HCT116 (cell line): ENCODE measurements at regions not wholly inside any gene's neighbourhood (a gene's known extent, or its start where the extent isn't known, plus 50 kb on each side); places are given as distances from the start of the nearest gene placed in this dataset.

Experiments
- ATAC-seq: fragments of 200-7000 bp; cut with Tn5 transposase; 2 replicates; pipeline ENCODE4 v1.9.1; 2020; ENCODE audit warnings: mild to moderate bottlenecking, moderate library complexity
- BruUV-seq: library from RNA; stranded (reverse); fragments of 400-500 nt; replicated peaks from 2 replicates; lab custom pipeline; 2021; lab: Mats Ljungman, UMichigan
- CTCF ChIA-PET: fragments of 300-600 bp; sonication (Branson Sonifier 250); formaldehyde crosslinking; loops from one replicate; lab custom pipeline; 2021; ENCODE audit warnings: antibody characterized with exemption; lab: Charles Lee
- POLR2A ChIA-PET: fragments of 300-600, 350-600 bp; sonication (Branson Sonifier 250); formaldehyde crosslinking; loops from one replicate; lab custom pipeline; 2021; ENCODE audit warnings: antibody characterized with exemption; lab: Charles Lee
- RAD21 ChIA-PET, 2 experiments: fragments of 300-600 bp; sonication (Branson Sonifier 250); formaldehyde crosslinking; loops; one replicate each; lab custom pipeline; 2023; ENCODE audit warnings: low total read pairs in 2 of 2; ENCODE audit not compliant: uncharacterized antibody in 2 of 2, unreplicated experiment in 2 of 2, low non-redundant PET in 1 of 2; lab: Charles Lee
- DNase-seq: peaks from one replicate; pipeline ENCODE4 v3.0.0-alpha.2; 2010; ENCODE audit warnings: low read depth, low spot score
- H2AFZ ChIP-seq: fragments of 200-600 bp; shearing (Covaris generic), sonication (generic); 2 replicates; pipeline ENCODE4 v1.6.1; 2017; ENCODE audit warnings: low read depth, mixed run types, mixed read lengths, antibody characterized with exemption, low read length; ENCODE audit not compliant: poor library complexity, severe bottlenecking
- H3K27ac ChIP-seq: 2 replicates; pipeline ENCODE4 v1.5.1; 2012; ENCODE audit warnings: low read depth, low read length
- H3K27me3 ChIP-seq: fragments of 200-600 bp; sonication (generic); 2 replicates; pipeline ENCODE4 v1.6.1; 2016; ENCODE audit warnings: mixed run types, low read length, mixed read lengths; ENCODE audit not compliant: insufficient read depth
- H3K36me3 ChIP-seq, 2 experiments: fragments of 200-500 bp in 1 of 2; fragments of 200-600 bp in 1 of 2; sonication (Bioruptor generic) in 1 of 2; sonication (generic) in 1 of 2; 2 replicates each; pipeline versions ENCODE4 v1.5.1 to v1.6.1; 2014 to 2016; ENCODE audit warnings: low read length in 2 of 2, inconsistent platforms in 1 of 2, mixed read lengths in 1 of 2, mixed run types in 1 of 2; ENCODE audit not compliant: insufficient read depth in 2 of 2, control insufficient read depth in 1 of 2
- H3K4me1 ChIP-seq, 2 experiments: fragments of 200-600 bp in 1 of 2; sonication (generic) in 1 of 2; 2 replicates each; pipeline versions ENCODE4 v1.5.1 to v1.6.1; 2012 to 2017; ENCODE audit warnings: low read length in 2 of 2, inconsistent platforms in 1 of 2, mild to moderate bottlenecking in 1 of 2, mixed read lengths in 1 of 2, mixed run types in 1 of 2, moderate library complexity in 1 of 2; ENCODE audit not compliant: insufficient read depth in 2 of 2, control insufficient read depth in 1 of 2
- H3K4me2 ChIP-seq: fragments of 200-600 bp; sonication (generic); 2 replicates; pipeline ENCODE4 v1.6.1; 2017; ENCODE audit warnings: mixed run types, low read length, mixed read lengths
- H3K4me3 ChIP-seq, 2 experiments: fragments of 200-600 bp in 1 of 2; sonication (generic) in 1 of 2; replicated peaks in 1 of 2; 2 replicates each; pipeline ENCODE4 v1.5.1; 2011 to 2016; ENCODE audit warnings: low read length in 2 of 2, control low read depth in 1 of 2, low read depth in 1 of 2, mild to moderate bottlenecking in 1 of 2, mixed read lengths in 1 of 2, mixed run types in 1 of 2
- H3K79me2 ChIP-seq: fragments of 200-600 bp; sonication (generic); 2 replicates; pipeline ENCODE4 v1.6.1; 2017; ENCODE audit warnings: mild to moderate bottlenecking, mixed run types, low read length, moderate library complexity, mixed read lengths; ENCODE audit not compliant: insufficient read depth
- H3K9ac ChIP-seq: fragments of 200-600 bp; sonication (generic); 2 replicates; pipeline ENCODE4 v1.6.1; 2016; ENCODE audit warnings: low read length, mixed read lengths
- H3K9me2 ChIP-seq: fragments of 200-600 bp; sonication (generic), shearing (Covaris generic); 2 replicates; pipeline ENCODE4 v1.6.1; 2017; ENCODE audit warnings: mixed run types, mild to moderate bottlenecking, moderate library complexity; ENCODE audit not compliant: insufficient read depth
- H3K9me3 ChIP-seq, 2 experiments: fragments of 200-500 bp in 1 of 2; fragments of 200-600 bp in 1 of 2; sonication (Bioruptor generic) in 1 of 2; sonication (generic) in 1 of 2; 2 replicates each; pipeline ENCODE4 v1.6.1; 2014 to 2017; ENCODE audit warnings: low read length in 2 of 2, mixed read lengths in 2 of 2, inconsistent platforms in 1 of 2, low read depth in 1 of 2, mild to moderate bottlenecking in 1 of 2, mixed run types in 1 of 2, moderate library complexity in 1 of 2; ENCODE audit not compliant: control insufficient read depth in 1 of 2, insufficient read depth in 1 of 2
- H4K20me1 ChIP-seq: fragments of 200-600 bp; sonication (generic), shearing (Covaris generic); 2 replicates; pipeline ENCODE4 v1.6.1; 2017; ENCODE audit warnings: mixed run types, mild to moderate bottlenecking, moderate library complexity; ENCODE audit not compliant: insufficient read depth
- CBX3 ChIP-seq: IDR thresholded peaks from 2 replicates; pipeline ENCODE4 v1.6.1; 2012; ENCODE audit warnings: low read depth
- CEBPB ChIP-seq: IDR thresholded peaks from 2 replicates; pipeline ENCODE4 v1.6.1; 2012; ENCODE audit warnings: low read depth
- EGR1 ChIP-seq: IDR thresholded peaks from 2 replicates; pipeline ENCODE4 v1.6.1; 2012; ENCODE audit warnings: low read depth
- EZH2phosphoT487 ChIP-seq: fragments of 200-600 bp; IDR thresholded peaks from 2 replicates; pipeline ENCODE4 v1.6.1; 2018; ENCODE audit warnings: antibody characterized with exemption, borderline replicate concordance
- JUND ChIP-seq: IDR thresholded peaks from 2 replicates; pipeline ENCODE4 v1.6.1; 2012
- MAX ChIP-seq: IDR thresholded peaks from 2 replicates; pipeline ENCODE4 v1.6.1; 2012
- POLR2A ChIP-seq: IDR thresholded peaks from 2 replicates; pipeline ENCODE4 v1.7.0; 2011; ENCODE audit warnings: borderline replicate concordance; ENCODE audit not compliant: insufficient read depth, insufficient read length; ENCODE audit errors: extremely low read depth
- POLR2AphosphoS5 ChIP-seq: IDR thresholded peaks from 2 replicates; pipeline ENCODE4 v1.6.1; 2011; ENCODE audit warnings: mild to moderate bottlenecking, low read depth, low read length, moderate library complexity
- REST ChIP-seq: IDR thresholded peaks from 2 replicates; pipeline ENCODE4 v1.6.1; 2012; ENCODE audit warnings: low read depth
- SIN3A ChIP-seq: IDR thresholded peaks from 2 replicates; pipeline ENCODE4 v1.6.1; 2012; ENCODE audit warnings: low read depth
- SP1 ChIP-seq: IDR thresholded peaks from 2 replicates; pipeline ENCODE4 v1.6.1; 2012; ENCODE audit warnings: low read depth
- SRF ChIP-seq: IDR thresholded peaks from 2 replicates; pipeline ENCODE4 v1.6.1; 2012; ENCODE audit warnings: low read depth
- TCF7L2 ChIP-seq: IDR thresholded peaks from 2 replicates; pipeline ENCODE4 v1.7.0; 2011; ENCODE audit warnings: borderline replicate concordance, inconsistent platforms; ENCODE audit not compliant: insufficient read depth, insufficient read length; ENCODE audit errors: extremely low read depth
- intact Hi-C: fragments of 100-400 bp; cut with micrococcal nuclease; formaldehyde crosslinking; loops from 2 replicates; pipeline ENCODE4 v1.10.0; 2022
- TF ChIP-seq, protein P1 (sequence below): IDR thresholded peaks from 2 replicates; pipeline ENCODE4 v1.6.1; 2011; ENCODE audit warnings: mild to moderate bottlenecking, low read length, moderate library complexity; ENCODE audit not compliant: insufficient replicate concordance; ENCODE audit errors: extremely low read depth
- TF ChIP-seq, protein P2 (sequence below): IDR thresholded peaks from 2 replicates; pipeline ENCODE4 v1.6.1; 2012

DNA sequence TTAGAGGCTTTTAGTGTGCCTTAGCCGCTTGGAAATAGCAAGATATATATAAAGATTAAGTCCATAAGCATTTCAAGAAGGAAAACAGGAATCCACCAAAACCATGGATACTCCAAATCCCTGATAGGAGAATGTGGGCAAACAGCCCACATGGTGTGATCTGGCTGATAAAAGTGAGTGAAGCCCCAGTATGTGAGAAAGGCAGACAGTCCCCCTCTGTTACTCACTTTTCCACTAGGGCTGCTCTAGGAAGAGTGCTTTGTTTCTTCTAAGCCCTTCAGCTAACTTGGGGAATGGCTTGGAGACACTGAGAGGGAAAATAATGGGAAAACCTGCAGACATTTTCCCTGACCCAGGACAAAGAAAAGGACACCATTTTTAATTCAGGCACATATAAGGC, 802.3 kb upstream of the PRR20A start:
- Histone ChIP-seq H3K4me3 (no peak overlapping the region), H3K9me3 (peaks cover 11 to 28% of the 10 kb centered on the region in 2 experiments; a peak in 2 of 4 replicates), H3K27me3 (no peaks in the 10 kb centered on the region), H3K36me3 (no peaks in the 10 kb centered on the region), H3K4me2 (no peak overlapping the region), H3K9ac (no peak overlapping the region), H3K9me2 (no peaks in the 10 kb centered on the region), H3K79me2 (no peaks in the 10 kb centered on the region), H2AFZ (no peak overlapping the region), H3K4me1 (no peaks in the 10 kb centered on the region), H3K27ac (no peak overlapping the region), H4K20me1 (no peaks in the 10 kb centered on the region)
- TF ChIP-seq POLR2AphosphoS5: no peak
- TF ChIP-seq REST: no peak
- TF ChIP-seq JUND: no peak
- TF ChIP-seq EZH2phosphoT487: no peak
- TF ChIP-seq CEBPB: no peak
- TF ChIP-seq EGR1: no peak
- TF ChIP-seq SRF: no peak
- no peak for TF ChIP-seq TCF7L2
- TF ChIP-seq MAX: no peak
- TF ChIP-seq, protein P1, sequence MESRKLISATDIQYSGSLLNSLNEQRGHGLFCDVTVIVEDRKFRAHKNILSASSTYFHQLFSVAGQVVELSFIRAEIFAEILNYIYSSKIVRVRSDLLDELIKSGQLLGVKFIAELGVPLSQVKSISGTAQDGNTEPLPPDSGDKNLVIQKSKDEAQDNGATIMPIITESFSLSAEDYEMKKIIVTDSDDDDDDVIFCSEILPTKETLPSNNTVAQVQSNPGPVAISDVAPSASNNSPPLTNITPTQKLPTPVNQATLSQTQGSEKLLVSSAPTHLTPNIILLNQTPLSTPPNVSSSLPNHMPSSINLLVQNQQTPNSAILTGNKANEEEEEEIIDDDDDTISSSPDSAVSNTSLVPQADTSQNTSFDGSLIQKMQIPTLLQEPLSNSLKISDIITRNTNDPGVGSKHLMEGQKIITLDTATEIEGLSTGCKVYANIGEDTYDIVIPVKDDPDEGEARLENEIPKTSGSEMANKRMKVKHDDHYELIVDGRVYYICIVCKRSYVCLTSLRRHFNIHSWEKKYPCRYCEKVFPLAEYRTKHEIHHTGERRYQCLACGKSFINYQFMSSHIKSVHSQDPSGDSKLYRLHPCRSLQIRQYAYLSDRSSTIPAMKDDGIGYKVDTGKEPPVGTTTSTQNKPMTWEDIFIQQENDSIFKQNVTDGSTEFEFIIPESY: no peak
- no peak for TF ChIP-seq SP1
- TF ChIP-seq CBX3: no peak
- TF ChIP-seq, protein P2, sequence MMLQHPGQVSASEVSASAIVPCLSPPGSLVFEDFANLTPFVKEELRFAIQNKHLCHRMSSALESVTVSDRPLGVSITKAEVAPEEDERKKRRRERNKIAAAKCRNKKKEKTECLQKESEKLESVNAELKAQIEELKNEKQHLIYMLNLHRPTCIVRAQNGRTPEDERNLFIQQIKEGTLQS: no peak
- no peak for TF ChIP-seq SIN3A
- TF ChIP-seq POLR2A: no peak
- no peak for ATAC-seq
- BruUV-seq: no TSS peak
- RAD21 ChIA-PET: no interaction called here
- intact Hi-C loops: no loop called here
- POLR2A ChIA-PET: no interaction called here
- DNase-seq: no peak
- CTCF ChIA-PET: no interaction called here
